NCI-H2081 treated with DMSO at 0.1 percent for 48 hours (cell line): ENCODE measurements at regions not wholly inside any gene's neighbourhood (a gene's known extent, or its start where the extent isn't known, plus 50 kb on each side); places are given as distances from the start of the nearest gene placed in this dataset.

Experiments
- DNase-seq: peaks from one replicate; lab custom pipeline; 2025; lab: John Stamatoyannopoulos, UW

DNA sequence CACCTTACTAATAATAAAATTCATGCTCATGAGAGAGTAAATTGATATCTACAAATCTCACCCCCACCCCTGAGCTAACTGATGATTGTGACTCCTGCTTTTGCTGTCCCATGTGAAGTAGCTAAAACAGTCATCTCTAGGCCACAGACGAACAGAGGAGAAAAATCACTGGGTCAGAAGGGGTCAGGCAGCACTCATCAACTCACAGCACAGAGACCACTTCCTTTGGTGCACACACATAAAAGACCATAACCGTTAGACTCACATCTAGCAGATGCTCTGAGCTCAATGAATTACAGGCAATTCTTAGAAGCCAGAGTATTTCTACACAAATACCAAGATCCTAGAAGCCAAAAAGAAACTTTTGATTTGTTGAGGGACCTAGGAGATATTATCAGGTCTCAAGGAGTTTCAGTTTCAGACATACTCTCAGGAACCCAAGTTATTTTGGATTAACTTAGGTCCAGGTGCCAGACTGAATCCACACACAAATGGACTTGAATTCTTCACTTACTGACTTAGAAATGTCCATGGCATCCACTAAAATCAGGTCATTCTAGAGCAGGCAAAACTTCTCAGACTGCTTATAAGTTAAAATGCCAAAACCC, 65.0 kb upstream of the TES start:
- DNase-seq = no peak

DNA sequence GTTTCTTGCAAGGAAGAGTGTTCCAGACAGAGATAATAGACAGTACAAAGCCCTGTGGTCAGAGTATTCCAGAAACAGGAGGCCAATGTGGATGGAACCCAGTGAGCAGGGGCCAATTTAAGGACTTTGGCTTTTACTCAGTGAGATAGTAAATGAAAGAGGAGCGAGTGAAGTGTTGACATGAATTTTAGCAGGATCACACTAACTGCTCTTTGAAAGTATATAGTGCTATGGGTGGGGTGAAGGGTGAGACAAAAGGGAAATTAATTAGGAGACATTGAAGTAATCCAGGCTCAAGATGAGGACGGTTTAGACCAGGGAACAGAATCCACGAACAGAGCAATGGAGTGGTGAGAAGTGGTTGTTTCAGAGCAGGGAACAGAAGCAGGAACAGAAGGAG, 62.2 kb upstream of the TES start:
- no peak for DNase-seq

DNA sequence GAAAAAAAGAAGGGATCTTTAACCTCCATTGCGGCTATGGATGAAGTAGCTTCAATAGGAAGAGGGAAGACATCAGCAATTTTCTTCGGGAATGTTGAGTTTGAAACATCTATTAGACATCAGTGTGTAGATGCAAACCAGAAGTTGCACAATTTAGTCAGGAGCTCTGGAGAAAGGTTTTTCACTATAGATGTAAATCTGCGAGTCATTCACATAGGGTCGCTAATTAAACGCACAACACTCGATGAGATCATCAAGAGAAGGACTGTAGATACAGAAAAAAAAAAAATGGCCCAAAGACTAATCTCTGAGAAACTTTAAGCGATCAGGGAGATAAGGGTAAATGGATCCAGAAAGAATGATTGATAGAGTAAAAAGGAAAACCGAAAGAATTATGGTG, 61.7 kb upstream of the TES start:
- no peak for DNase-seq

DNA sequence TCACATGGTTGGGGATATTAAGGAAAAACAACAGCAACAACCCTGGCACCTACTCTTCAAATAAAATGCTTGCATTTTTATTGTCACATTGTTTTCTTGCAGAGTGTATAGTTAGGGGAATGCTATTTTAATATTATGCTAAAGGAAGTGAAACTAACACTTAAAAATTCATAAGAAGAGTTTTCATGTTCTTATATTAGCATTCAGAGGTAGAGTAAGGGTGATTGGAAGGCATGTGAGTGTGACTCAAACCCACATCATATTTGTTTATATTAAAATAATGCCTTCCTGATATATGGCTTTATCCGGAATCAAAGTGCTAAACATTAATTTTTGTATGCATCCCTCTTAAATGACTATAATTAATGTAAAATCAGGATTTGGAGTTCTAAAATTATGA, 59.8 kb upstream of the TES start:
- no peak for DNase-seq

DNA sequence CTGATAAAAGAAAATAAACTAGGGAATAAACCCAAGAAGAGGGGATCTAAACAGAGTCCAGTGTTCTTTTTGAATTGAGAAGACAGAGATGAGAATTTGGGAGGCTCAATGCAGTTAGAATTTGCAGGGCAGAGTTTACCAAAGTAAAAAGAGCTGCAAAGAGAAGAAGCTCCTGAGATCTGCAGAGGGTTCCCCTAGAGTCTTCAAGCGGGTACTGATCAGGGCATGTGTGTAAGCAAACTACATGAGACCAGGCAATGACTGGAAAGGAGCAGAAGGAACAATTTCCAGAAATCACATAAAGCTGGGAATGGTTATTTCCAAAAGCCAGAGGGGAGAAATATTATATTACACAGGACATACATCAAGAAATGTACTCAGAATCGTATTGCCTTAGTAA, 58.1 kb upstream of the TES start:
- DNase-seq = no peak

DNA sequence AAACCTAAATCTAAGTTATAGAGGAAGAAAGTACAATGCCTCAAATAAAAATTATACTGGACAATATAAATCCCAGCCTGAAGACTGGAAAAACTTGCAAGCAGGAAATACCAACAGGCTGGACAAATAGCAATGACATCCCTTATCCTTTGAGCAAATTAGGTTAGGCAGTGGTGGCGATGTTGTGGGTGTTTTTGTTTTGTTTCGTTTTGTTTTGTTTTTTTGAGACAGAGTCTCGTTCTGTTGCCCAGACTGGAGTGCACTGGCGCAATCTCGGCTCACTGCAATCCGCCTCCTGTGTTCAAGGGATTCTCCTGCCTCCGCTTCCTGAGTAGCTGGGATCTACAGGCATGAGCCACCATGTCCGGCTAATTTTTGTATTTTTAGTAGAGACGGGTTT, 57.3 kb upstream of the TES start:
- DNase-seq = no peak

DNA sequence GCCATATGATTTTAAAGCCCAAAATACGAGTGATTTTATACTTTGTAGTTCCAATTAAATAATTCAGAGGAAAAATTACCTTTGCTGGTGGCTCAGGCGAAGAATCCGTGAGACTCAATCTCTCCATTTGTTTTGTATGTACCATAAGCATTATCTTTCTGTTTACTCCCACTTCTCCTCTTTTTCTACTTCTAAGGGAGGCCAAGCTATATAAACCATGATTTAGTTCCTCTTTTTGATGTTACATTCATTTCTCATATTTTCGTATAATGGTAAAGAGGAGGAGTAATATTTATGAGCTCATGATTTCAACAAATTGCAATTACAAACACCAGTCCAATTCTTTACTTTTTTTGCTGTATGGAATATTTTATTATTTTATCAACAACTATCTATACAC, 50.6 kb upstream of the TES start:
- no peak for DNase-seq
